Pancreas (tissue), 10 donors: ENCODE measurements at regions not wholly inside any gene's neighbourhood (a gene's known extent, or its start where the extent isn't known, plus 50 kb on each side); places are given as distances from the start of the nearest gene placed in this dataset.

ENCODE experiments used
- ATAC-seq, 4 donors: fragments of 200-7000 bp; cut with Tn5 transposase; one replicate each; pipeline versions ENCODE4 v1.8.0 to v1.9.1; 2020; ENCODE audit warnings: mild to moderate bottlenecking in 4 of 4, moderate library complexity in 4 of 4
- DNase-seq, 6 donors: peaks; one replicate each; pipeline ENCODE4 v3.0.0-alpha.2; 2020
- FAIRE-seq: peaks from 2 replicates; lab custom pipeline; 2012; peaks lifted over from hg19 to GRCh38; lab: Jason Lieb, UNC
- H3K27ac ChIP-seq, 4 donors: fragments of 200-600 bp; sonication (generic); 1 replicate in 3 of 4; 2 replicates in 1 of 4; pipeline versions ENCODE4 v1.5.0 to v1.8.0; 2020
- H3K27me3 ChIP-seq, 4 donors: fragments of 200-600 bp; one replicate each; pipeline ENCODE4 v1.8.0; 2021
- H3K36me3 ChIP-seq, 3 donors: fragments of 200-600 bp; sonication (generic) in 1 of 3; one replicate each; pipeline versions ENCODE4 v1.5.0 to v1.8.0; 2020 to 2021
- H3K4me1 ChIP-seq, 3 donors: fragments of 200-600 bp; one replicate each; pipeline ENCODE4 v1.8.0; 2021
- H3K4me3 ChIP-seq, 4 donors: fragments of 200-600 bp; sonication (generic) in 2 of 4; one replicate each; pipeline versions ENCODE4 v1.5.0 to v1.8.0; 2020 to 2021
- H3K9me3 ChIP-seq, 4 donors: fragments of 200-600 bp; one replicate each; pipeline ENCODE4 v1.8.0; 2021
- WGBS, 2 donors: extraction: QIAGEN DNeasy Blood & Tissue Kit; methylation state at CpG; one replicate each; pipeline ENCODE4 v1.1.7; 2013; 5-methylcytosine and 5-hydroxymethylcytosine counted together
- intact Hi-C, 3 donors: fragments of 100-400 bp; cut with DNase I; formaldehyde crosslinking; loops; one replicate each; pipeline versions ENCODE4 v1.11.1 to v1.14.2; 2022
- TF ChIP-seq, protein P1 (sequence below), 4 donors: fragments of 200-600 bp; sonication (generic) in 3 of 4; IDR thresholded peaks; one replicate each; pipeline versions ENCODE4 v1.5.0 to v1.8.0; 2021; ENCODE audit warnings: antibody characterized with exemption in 4 of 4
- donor health status: healthy with polysubstance abuse.
- donor health status: DM: no; HTN: no; CAD: no; lungs with moderate emphysema.
- donor health status: DM: no; HTN: no; CAD: no.
- donor health status: control.
- donor health status: control.
- donor health status: Bipolar disorder and iron deficiency.
- donor health status: DM: yes; HTN: yes; CAD: no.
- donor health status: DM: no; HTN: no; CAD: no.
- donor health status: DM: no; HTN: no; CAD: no.
- donor health status: DM: yes; HTN: yes; CAD: no.

- ATAC-seq (peak in 2 of 4 donors; percentile 51 to 58), DNase-seq (no peak), FAIRE-seq (no peak)
- no peak overlapping the region for H3K4me3 ChIP-seq
- no peaks in the 10 kb centered on the region for H3K4me1 ChIP-seq
- TF ChIP-seq, protein P1, sequence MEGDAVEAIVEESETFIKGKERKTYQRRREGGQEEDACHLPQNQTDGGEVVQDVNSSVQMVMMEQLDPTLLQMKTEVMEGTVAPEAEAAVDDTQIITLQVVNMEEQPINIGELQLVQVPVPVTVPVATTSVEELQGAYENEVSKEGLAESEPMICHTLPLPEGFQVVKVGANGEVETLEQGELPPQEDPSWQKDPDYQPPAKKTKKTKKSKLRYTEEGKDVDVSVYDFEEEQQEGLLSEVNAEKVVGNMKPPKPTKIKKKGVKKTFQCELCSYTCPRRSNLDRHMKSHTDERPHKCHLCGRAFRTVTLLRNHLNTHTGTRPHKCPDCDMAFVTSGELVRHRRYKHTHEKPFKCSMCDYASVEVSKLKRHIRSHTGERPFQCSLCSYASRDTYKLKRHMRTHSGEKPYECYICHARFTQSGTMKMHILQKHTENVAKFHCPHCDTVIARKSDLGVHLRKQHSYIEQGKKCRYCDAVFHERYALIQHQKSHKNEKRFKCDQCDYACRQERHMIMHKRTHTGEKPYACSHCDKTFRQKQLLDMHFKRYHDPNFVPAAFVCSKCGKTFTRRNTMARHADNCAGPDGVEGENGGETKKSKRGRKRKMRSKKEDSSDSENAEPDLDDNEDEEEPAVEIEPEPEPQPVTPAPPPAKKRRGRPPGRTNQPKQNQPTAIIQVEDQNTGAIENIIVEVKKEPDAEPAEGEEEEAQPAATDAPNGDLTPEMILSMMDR (IDR thresholded peaks at IDR 0.05): no peak
- no peaks in the 10 kb centered on the region for H3K9me3 ChIP-seq
- H3K36me3 ChIP-seq: no peaks in the 10 kb centered on the region
- intact Hi-C loops: no loop called here
- 39 to 41% methylated on average over 2 of the region's 2 CpGs for WGBS, 2 donors
- no peaks in the 10 kb centered on the region for H3K27me3 ChIP-seq
- H3K27ac ChIP-seq: no peak overlapping the region
Observed at GRCh38 chr1:187477103-187477502, 648.4 kb downstream of the PLA2G4A start.

DNA sequence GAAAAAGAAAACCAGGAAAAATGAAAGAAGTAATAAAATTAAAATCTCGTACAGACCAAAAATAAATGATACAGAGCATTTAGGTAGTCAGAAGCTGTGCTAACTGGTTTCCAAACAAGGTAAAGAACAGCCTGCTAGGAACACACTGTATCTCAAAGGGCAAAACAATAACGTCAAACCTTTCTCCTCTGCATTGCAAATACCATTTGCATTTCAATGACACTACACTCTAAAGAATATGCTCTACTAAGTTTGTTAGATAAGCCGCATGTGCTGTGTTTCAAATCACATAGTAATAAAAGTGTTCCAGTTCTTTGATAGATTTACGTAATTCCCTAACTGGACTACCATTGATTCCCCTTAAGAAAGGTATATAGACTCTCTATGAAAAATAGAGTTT lies 648.8 kb downstream of the PLA2G4A start:
- intact Hi-C loops: no loop called here
- Histone ChIP-seq H3K36me3 (no peaks in the 10 kb centered on the region), H3K9me3 (no peaks in the 10 kb centered on the region), H3K4me1 (no peaks in the 10 kb centered on the region), H3K27ac (no peak overlapping the region), H3K4me3 (no peak overlapping the region), H3K27me3 (no peaks in the 10 kb centered on the region)
- DNase-seq (no peak), ATAC-seq (no peak), FAIRE-seq (no peak)
- TF ChIP-seq, protein P1 (IDR thresholded peaks at IDR 0.05): no peak
- WGBS, 2 donors: 66 to 67% methylated on average over 4 of the region's 4 CpGs

- 66 to 77% methylated on average over 10 of the region's 10 CpGs for WGBS, 2 donors
- FAIRE-seq: no peak
- ATAC-seq: no peak
Observed at GRCh38 chr1:187481581-187482148, 652.9 kb downstream of the PLA2G4A start.

GRCh38 chr1:187490266-187490665 lies 661.5 kb downstream of the PLA2G4A start:
- H3K27me3 ChIP-seq: no peaks in the 10 kb centered on the region
- H3K27ac ChIP-seq: no peak overlapping the region
- no peak overlapping the region for H3K4me3 ChIP-seq
- WGBS, 2 donors: 74 to 87% methylated on average over 3 of the region's 3 CpGs
- ATAC-seq: no peak
- H3K4me1 ChIP-seq: no peaks in the 10 kb centered on the region
- FAIRE-seq: no peak
- no peak for DNase-seq
- H3K9me3 ChIP-seq: no peaks in the 10 kb centered on the region
- no peaks in the 10 kb centered on the region for H3K36me3 ChIP-seq
- TF ChIP-seq, protein P1 (IDR thresholded peaks at IDR 0.05): no peak
- intact Hi-C loops: no loop called here

More at GRCh38 chr1:187481581-187482148, 652.9 kb downstream of the PLA2G4A start:
- TF ChIP-seq, protein P1 (IDR thresholded peaks at IDR 0.05): no peak
- H3K4me1 ChIP-seq: no peaks in the 10 kb centered on the region
- H3K27ac ChIP-seq: no peak overlapping the region
- no peak for DNase-seq
- H3K36me3 ChIP-seq: no peaks in the 10 kb centered on the region
- H3K9me3 ChIP-seq: no peaks in the 10 kb centered on the region
- intact Hi-C loops: no loop called here
- H3K4me3 ChIP-seq: no peak overlapping the region
- no peaks in the 10 kb centered on the region for H3K27me3 ChIP-seq

DNA sequence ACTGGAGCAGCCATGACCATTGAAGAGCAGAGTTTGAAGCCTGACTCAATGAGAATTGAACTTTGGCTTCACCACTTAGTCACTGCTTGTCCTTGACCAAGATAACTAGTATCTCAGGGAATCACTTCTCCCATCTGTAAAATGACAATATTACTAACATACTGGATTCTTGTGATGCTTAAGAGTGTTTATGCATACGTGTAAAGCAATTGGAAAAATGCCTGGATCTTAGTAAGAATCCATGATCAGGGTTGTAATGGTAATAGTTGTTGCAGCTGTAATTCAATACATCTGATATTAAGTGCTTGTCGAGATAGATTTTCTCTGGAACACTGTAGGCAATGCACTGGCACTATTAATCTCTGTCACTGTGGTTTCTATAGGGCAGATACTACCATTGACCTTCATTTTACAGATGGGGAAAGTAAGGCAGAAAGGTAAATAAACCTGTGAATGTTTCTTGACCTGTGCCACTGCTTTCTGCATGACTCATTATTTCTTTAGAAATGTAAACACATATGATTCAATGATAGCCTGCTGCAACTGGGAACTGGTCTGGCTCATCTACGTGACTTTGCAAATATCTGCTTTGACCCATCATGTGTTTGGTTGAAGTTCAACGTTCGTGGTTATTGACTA lies 662.5 kb downstream of the PLA2G4A start:
- Histone ChIP-seq H3K9me3 (no peaks in the 10 kb centered on the region), H3K27me3 (no peaks in the 10 kb centered on the region), H3K4me1 (no peaks in the 10 kb centered on the region), H3K36me3 (no peaks in the 10 kb centered on the region), H3K27ac (no peak overlapping the region), H3K4me3 (no peak overlapping the region)
- 29 to 42% methylated on average over 5 of the region's 5 CpGs for WGBS, 2 donors
- intact Hi-C loops: no loop called here
- TF ChIP-seq, protein P1 (IDR thresholded peaks at IDR 0.05): no peak
- no peak for ATAC-seq
- no peak for FAIRE-seq
- DNase-seq: no peak
